ACC112 (cell line): ENCODE measurements at regions not wholly inside any gene's neighbourhood (a gene's known extent, or its start where the extent isn't known, plus 50 kb on each side); places are given as distances from the start of the nearest gene placed in this dataset.

Source experiments
- H2AFZ ChIP-seq: fragments of 200-600 bp; sonication (generic); one replicate; pipeline ENCODE4 v1.6.0; 2017; ENCODE audit warnings: antibody characterized with exemption, low read length; ENCODE audit not compliant: unreplicated experiment
- H3K27ac ChIP-seq: fragments of 200-600 bp; sonication (generic); 2 replicates; pipeline ENCODE4 v1.5.1; 2014; ENCODE audit warnings: low read depth, mild to moderate bottlenecking, antibody characterized with exemption, low read length, moderate library complexity
- H3K27me3 ChIP-seq: fragments of 200-600 bp; sonication (generic); 2 replicates; pipeline ENCODE4 v1.6.1; 2014; ENCODE audit warnings: mild to moderate bottlenecking, antibody characterized with exemption, low read length, moderate library complexity, mixed read lengths; ENCODE audit not compliant: insufficient read depth
- H3K36me3 ChIP-seq: fragments of 200-600 bp; sonication (generic); 2 replicates; pipeline ENCODE4 v1.6.1; 2016; ENCODE audit warnings: mild to moderate bottlenecking, antibody characterized with exemption, low read length, moderate library complexity, mixed read lengths; ENCODE audit not compliant: insufficient read depth
- H3K4me1 ChIP-seq: fragments of 200-600 bp; sonication (generic); one replicate; pipeline ENCODE4 v1.6.1; 2016; ENCODE audit warnings: low read length, mixed read lengths; ENCODE audit not compliant: insufficient read depth, unreplicated experiment, control insufficient read depth
- H3K4me3 ChIP-seq: fragments of 200-600 bp; sonication (generic); 2 replicates; pipeline ENCODE4 v1.5.1; 2014; ENCODE audit warnings: mild to moderate bottlenecking, low read depth, low read length
- H3K79me2 ChIP-seq: fragments of 200-600 bp; sonication (generic); one replicate; pipeline ENCODE4 v1.6.0; 2016; ENCODE audit warnings: low read length; ENCODE audit not compliant: control insufficient read depth, unreplicated experiment, insufficient read depth

DNA sequence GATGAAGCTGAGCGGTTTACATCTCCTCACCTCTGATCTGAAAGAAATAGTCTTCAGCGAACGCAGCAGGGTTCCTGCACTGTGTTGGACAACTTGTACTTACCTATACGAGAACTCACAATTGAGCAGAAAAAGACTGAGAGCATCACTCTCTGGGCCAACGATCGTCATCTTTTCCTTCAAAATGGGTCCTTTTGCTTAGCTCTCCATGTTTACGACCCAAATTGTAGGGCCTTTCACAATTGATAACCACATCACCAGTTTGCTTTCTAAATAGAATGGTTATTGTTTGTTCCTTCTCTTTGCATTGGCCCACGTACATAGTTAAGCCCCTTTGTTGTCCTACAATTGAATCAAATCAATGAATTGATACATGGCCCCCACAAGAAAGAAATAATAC, 110.0 kb upstream of the DMRT1 start:
- Histone ChIP-seq H3K4me3 (no peak overlapping the region), H3K79me2 (peaks cover 2% of the 10 kb centered on the region), H2AFZ (no peak overlapping the region), H3K4me1 (peaks cover 14% of the 10 kb centered on the region), H3K27ac (no peak overlapping the region), H3K36me3 (peaks cover 7% of the 10 kb centered on the region), H3K27me3 (no peaks in the 10 kb centered on the region)

DNA sequence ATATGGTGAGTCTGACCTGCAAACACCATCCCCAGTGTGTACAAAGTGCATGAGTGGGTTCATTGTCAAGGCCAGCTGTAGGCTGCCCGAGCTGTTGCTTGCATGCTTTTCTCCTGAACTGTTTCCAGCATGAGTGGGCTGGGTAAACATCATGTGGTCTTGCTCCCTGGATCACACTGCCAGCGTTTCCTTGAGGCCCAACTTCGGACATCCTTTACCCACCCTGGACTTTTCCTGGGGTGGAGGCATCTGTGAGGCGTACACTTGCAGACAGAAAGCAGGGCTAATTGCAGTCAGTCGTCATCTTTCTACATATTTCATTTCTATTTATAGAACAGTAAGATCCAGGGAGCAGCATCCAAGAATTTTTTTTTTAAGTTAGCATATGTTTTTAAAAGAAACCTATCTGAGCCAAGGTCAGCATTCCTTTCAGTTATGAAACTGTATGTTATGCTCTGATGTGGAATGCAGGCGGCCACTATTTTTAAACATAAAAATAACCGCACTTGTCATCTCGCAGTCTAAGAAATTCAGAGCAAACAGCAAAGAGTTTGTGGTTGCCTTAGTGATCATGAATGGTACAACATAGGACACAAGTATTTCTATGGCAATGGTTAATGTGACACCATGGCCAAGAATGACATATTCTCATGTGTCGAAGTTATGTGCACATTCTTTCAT, 106.5 kb upstream of the DMRT1 start:
- H3K4me3 ChIP-seq = no peak overlapping the region
- peak overlapping the region; percentile 89 for H3K27ac ChIP-seq
- no peaks in the 10 kb centered on the region for H3K27me3 ChIP-seq
- peaks cover 18% of the 10 kb centered on the region for H3K36me3 ChIP-seq
- H3K4me1 ChIP-seq = peaks cover 36% of the 10 kb centered on the region
- H2AFZ ChIP-seq = no peak overlapping the region
- H3K79me2 ChIP-seq = no peaks in the 10 kb centered on the region

DNA sequence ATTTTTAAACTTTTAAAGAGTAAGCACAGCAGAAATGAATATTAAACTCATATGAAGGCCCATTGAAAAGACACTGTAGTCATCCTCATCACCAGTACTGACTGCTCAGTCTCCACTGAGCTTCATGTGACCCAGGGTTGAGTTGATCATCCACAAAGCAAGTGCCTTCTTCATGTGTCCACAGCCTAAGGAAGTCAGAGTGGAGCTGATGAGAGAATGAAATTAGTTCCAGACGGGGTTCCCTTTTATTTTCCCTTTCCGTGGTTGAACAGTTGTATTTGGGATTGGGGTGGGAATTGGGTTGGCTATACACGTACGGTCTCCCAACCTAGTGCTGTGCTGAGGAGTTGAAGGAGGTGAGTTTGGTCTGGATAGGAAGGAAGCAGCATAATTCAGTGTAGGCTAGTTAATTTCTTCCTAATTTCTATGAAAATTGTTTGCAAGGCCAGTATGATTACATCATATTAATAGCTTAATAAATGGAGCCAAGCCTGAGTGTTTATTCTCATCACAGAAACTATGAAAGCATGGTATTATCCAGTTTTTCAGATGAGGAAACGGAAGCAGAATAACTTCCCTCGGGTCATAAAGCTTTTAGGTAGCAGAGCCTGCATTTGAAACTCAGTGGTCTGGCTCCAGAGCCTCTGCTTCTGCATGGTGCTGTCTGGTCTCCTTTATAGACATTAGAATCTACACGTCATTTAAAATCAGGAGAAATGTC, 103.9 kb upstream of the DMRT1 start:
- H3K4me1 ChIP-seq = peaks cover 36% of the 10 kb centered on the region
- peak overlapping the region; percentile 36; the same call in 1 of the 2 replicates for H3K4me3 ChIP-seq
- peaks cover 26% of the 10 kb centered on the region for H3K36me3 ChIP-seq
- H2AFZ ChIP-seq = no peak overlapping the region
- H3K79me2 ChIP-seq = no peaks in the 10 kb centered on the region
- peak overlapping the region; percentile 80 for H3K27ac ChIP-seq
- no peaks in the 10 kb centered on the region for H3K27me3 ChIP-seq

DNA sequence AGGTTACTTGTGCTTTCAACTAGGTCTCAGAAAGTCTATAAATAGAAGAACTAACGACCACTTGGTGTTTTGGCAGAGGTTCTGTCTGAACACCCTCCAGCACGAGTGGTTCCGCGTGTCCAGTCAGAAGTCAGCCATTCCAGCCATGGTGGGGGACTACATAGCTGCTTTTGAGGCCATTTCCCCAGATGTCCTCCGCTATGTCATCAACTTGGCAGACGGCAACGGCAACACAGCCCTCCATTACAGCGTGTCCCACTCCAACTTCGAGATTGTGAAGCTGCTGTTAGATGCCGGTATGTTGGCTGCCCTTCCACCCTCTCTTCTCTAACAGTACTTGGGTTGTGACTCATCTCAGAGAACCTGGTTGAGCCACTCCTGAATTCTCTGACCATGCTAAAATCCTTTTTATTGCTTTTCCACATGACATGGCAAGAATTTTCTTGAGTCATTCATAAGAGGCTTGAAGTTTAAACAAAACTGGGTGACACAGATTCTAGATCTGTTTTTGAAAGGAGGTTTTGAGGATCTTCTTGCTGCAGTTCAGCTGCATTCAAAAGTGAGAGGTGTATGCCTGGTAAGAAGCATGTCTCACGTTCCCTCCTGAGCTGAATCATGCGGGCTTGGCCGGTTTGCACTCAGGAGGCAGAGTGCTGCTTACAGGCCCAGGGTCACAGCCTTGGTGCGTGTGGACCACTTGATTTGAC, 103.1 kb upstream of the DMRT1 start:
- H3K27me3 ChIP-seq = no peaks in the 10 kb centered on the region
- peaks cover 29% of the 10 kb centered on the region for H3K36me3 ChIP-seq
- no peak overlapping the region for H2AFZ ChIP-seq
- peak overlapping the region; percentile 36; the same call in 1 of the 2 replicates for H3K4me3 ChIP-seq
- peak overlapping the region; percentile 80 for H3K27ac ChIP-seq
- peaks cover 36% of the 10 kb centered on the region for H3K4me1 ChIP-seq
- no peaks in the 10 kb centered on the region for H3K79me2 ChIP-seq

DNA sequence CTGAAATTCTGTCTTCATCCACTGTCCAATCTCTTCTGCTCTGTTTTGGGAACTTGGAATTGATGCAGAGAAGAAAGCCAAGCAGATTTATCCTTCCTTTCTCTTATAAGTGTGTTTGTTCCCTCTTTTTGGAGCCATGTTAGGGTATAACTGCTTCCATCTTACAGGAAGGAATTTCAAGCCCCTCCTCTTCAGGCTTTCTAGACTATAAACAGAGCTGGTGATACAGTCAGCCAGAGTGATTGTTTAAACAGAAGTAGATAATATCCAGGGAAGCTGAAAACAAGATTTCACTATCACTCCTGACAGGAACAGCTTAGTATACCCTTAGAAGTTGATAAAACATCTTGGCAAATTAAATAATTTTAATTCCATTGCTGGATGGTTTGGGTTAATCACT, 102.1 kb upstream of the DMRT1 start:
- Histone ChIP-seq H3K36me3 (peaks cover 30% of the 10 kb centered on the region), H3K4me3 (no peak overlapping the region), H3K27ac (peak overlapping the region; percentile 80), H3K4me1 (peaks cover 35% of the 10 kb centered on the region), H3K79me2 (no peaks in the 10 kb centered on the region), H3K27me3 (no peaks in the 10 kb centered on the region), H2AFZ (no peak overlapping the region)

DNA sequence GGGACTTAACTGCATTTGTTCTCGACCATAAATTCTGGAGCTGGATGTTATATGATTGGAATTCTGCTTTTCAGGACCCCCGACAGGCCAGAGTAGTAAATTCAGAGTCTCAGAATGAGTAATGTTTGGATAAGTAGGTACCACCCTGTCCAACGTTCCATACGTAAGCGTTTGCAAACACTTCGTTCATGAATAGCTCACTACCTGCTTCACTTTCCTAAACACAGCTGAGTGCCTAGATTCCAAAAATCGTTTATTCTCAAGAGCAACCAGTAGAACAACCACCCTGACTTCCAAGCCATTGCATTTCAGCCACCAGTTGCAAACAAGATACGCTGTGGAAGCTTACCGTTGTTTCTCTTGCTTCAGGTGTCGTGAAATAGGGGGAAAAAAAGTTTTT, 101.3 kb upstream of the DMRT1 start:
- Histone ChIP-seq H3K36me3 (peaks cover 38% of the 10 kb centered on the region), H3K27me3 (no peaks in the 10 kb centered on the region), H3K4me1 (peaks cover 30% of the 10 kb centered on the region), H3K79me2 (no peaks in the 10 kb centered on the region), H3K4me3 (no peak overlapping the region), H3K27ac (no peak overlapping the region), H2AFZ (no peak overlapping the region)

DNA sequence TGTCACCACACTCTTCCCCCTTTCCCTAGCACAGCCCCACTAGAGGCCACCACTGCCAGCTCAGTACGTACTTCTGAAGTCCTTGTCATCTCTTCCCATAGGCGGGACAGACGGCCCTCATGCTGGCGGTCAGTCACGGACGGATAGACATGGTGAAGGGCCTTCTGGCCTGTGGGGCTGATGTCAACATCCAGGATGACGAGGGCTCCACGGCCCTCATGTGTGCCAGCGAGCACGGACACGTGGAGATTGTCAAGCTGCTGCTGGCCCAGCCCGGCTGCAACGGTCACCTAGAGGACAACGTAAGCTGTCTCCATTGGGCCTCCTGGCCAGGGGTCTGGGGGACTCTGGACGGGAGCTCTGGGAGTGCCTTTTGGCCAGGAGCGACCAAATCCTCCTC, 99.4 kb upstream of the DMRT1 start:
- Histone ChIP-seq H3K4me3 (no peak overlapping the region), H2AFZ (no peak overlapping the region), H3K27me3 (no peaks in the 10 kb centered on the region), H3K79me2 (no peaks in the 10 kb centered on the region), H3K27ac (no peak overlapping the region), H3K4me1 (peaks cover 22% of the 10 kb centered on the region), H3K36me3 (peaks cover 38% of the 10 kb centered on the region)

DNA sequence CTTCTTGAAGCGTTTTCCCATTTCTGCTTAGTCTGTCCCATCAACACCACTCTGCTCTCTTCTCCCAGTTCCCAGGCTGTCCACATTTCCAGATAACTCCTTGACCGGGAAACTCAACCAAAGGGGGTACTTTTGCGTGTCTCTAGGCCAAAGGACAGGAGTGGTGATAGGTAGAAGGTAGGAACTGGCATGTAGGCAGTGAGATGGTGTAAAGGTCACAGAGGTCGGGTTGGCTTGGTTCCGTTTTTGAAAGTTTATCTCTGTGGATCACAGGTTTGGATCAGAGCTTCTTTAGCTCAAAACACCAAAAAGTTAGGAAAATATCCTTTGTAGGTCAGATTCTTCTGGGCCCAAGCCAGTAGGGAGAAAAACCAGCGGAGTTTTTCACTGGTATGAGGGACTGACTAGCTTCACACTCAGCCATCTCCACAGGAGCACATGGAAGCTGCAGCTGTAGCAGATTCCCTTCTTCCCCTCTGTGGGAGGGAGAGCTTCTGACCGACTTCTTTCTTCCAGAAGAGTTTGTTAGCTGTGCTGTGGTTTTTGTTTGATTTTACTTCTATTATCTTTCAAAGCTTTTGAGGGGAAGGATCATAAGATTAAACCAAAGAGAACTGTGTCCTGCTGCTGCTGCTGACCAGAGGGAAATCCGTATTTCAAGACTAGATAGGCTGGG, 98.4 kb upstream of the DMRT1 start:
- no peak overlapping the region for H3K27ac ChIP-seq
- no peaks in the 10 kb centered on the region for H3K79me2 ChIP-seq
- H3K4me1 ChIP-seq = peaks cover 16% of the 10 kb centered on the region
- H3K36me3 ChIP-seq = peaks cover 38% of the 10 kb centered on the region
- H3K27me3 ChIP-seq = no peaks in the 10 kb centered on the region
- H3K4me3 ChIP-seq = no peak overlapping the region
- H2AFZ ChIP-seq = no peak overlapping the region

DNA sequence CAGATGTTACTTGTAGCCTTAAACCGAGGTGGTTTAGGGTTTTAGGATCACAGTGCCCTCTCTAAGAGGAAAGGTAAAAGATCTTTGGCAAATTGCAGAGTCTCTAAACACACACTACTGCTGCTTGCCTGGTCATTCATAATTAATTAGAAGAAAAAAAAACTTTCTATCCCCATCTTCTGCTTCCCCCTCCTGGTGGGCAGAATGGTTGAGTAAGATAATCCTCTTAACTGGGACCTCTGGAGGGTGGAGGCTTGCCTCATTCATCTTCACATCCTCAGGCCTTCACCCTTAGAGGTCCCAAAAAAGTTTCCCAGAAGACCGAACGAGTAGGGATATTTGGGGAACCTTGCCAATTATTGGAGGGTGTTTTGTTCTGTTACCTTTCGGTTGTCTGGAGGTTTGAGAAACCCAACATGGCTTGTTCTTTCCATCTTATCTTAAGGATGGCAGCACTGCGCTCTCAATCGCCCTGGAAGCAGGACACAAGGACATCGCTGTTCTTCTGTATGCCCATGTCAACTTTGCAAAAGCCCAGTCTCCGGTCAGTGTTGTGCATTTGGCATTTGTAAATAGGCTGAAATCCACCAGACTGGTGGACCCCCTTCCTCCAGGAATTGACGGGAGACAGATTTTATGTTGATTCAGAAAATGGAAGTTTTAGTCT, 97.3 kb upstream of the DMRT1 start:
- Histone ChIP-seq H3K36me3 (peaks cover 38% of the 10 kb centered on the region), H3K4me1 (peaks cover 5% of the 10 kb centered on the region), H2AFZ (no peak overlapping the region), H3K4me3 (no peak overlapping the region), H3K79me2 (no peaks in the 10 kb centered on the region), H3K27me3 (no peaks in the 10 kb centered on the region), H3K27ac (no peak overlapping the region)

DNA sequence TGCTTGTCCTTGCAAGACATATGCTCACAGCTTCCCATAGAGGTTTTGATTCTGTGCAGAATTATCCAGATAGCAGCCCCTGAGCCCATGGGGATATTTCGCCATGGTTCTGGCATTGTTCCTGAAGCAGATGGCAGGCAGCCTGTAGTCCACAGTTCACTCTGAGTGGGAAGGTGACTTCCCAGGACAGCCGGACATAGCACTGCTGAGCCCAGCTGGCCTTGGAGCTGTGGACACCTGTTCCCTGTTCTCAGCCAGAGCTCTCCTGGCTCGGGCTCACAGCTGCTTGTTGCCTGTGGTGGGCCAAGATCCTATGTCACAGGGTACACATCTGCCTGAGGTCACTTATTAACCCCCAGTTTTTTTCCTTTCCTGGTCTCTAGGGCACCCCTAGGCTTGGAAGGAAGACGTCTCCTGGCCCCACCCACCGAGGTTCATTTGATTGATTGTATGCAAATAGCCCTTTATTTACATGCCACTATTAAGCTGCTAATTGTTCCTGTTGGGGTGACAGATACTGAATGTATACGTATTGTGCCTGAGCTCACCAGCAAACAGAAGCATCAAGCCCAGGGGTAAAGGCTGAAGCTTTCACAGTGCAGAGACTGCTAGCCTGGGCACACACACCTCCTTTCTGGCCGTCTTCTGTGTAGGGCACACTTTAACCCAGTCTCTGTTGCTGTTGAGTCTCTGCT, 96.6 kb upstream of the DMRT1 start:
- H3K79me2 ChIP-seq = no peaks in the 10 kb centered on the region
- no peak overlapping the region for H2AFZ ChIP-seq
- no peaks in the 10 kb centered on the region for H3K4me1 ChIP-seq
- H3K4me3 ChIP-seq = no peak overlapping the region
- no peak overlapping the region for H3K27ac ChIP-seq
- H3K36me3 ChIP-seq = peaks cover 34% of the 10 kb centered on the region
- no peaks in the 10 kb centered on the region for H3K27me3 ChIP-seq
